Right lobe of liver (tissue), 6 donors: ENCODE measurements at regions not wholly inside any gene's neighbourhood (a gene's known extent, or its start where the extent isn't known, plus 50 kb on each side); places are given as distances from the start of the nearest gene placed in this dataset.

Experiments used
- ATAC-seq, 4 donors: fragments of 200-7000 bp; cut with Tn5 transposase; one replicate each; pipeline ENCODE4 v1.9.1; 2020; ENCODE audit warnings: mild to moderate bottlenecking in 4 of 4, moderate library complexity in 4 of 4
- DNase-seq, 3 donors: peaks; one replicate each; pipeline ENCODE4 v3.0.0-alpha.2; 2020
- H3K27ac ChIP-seq, 3 donors: fragments of 200-600 bp; one replicate each; pipeline ENCODE4 v1.8.0; 2022
- H3K27me3 ChIP-seq, 2 donors: fragments of 200-600 bp; one replicate each; pipeline ENCODE4 v1.8.0; 2022
- H3K36me3 ChIP-seq, 4 donors: fragments of 200-600 bp; sonication (generic) in 1 of 4; one replicate each; pipeline versions ENCODE4 v1.5.1 to v1.8.0; 2017 to 2022; ENCODE audit warnings: control low read depth in 1 of 4
- H3K4me1 ChIP-seq, 4 donors: fragments of 200-600 bp; sonication (generic) in 1 of 4; one replicate each; pipeline versions ENCODE4 v1.5.1 to v1.8.0; 2017 to 2022; ENCODE audit warnings: control low read depth in 1 of 4
- H3K4me3 ChIP-seq, 3 donors: fragments of 200-600 bp; one replicate each; pipeline ENCODE4 v1.8.0; 2022
- H3K9me3 ChIP-seq, 4 donors: fragments of 200-600 bp; sonication (generic) in 1 of 4; one replicate each; pipeline versions ENCODE4 v1.5.1 to v1.8.0; 2017 to 2022; ENCODE audit warnings: control low read depth in 1 of 4
- CTCF ChIP-seq, 4 donors: fragments of 200-600 bp in 3 of 4; fragments of 450-650 bp in 1 of 4; IDR thresholded peaks; one replicate each; pipeline versions ENCODE4 v1.5.1 to v1.8.0; 2016 to 2022; ENCODE audit warnings: antibody characterized with exemption in 4 of 4, mild to moderate bottlenecking in 2 of 4
- POLR2A ChIP-seq: fragments of 450-650 bp; IDR thresholded peaks from one replicate; pipeline ENCODE4 v1.6.1; 2017; ENCODE audit warnings: antibody characterized with exemption, mild to moderate bottlenecking
- WGBS: methylation state at CpG from one replicate; pipeline ENCODE4 v1.1.6; 2018; ENCODE audit warnings: low coverage, low lambda C conversion rate; ENCODE audit not compliant: insufficient coverage; ENCODE audit errors: missing lambda C conversion rate; 5-methylcytosine and 5-hydroxymethylcytosine counted together
- intact Hi-C, 2 donors: fragments of 100-400 bp; cut with DNase I; formaldehyde crosslinking; loops; one replicate each; pipeline versions ENCODE4 v1.11.2 to v1.14.1; 2022
- donor health status: DM: no; HTN: yes; CAD: no.
- donor health status: DM: no; HTN: no; CAD: no.
- donor health status: DM: no; HTN: no; CAD: no.
- donor health status: DM: no; HTN: yes; CAD: no.
- donor health status: DM: no; HTN: yes; CAD: no.

- intact Hi-C loops, result no loop called here
- Histone ChIP-seq H3K27me3 (no peaks in the 10 kb centered on the region), H3K4me3 (no peak overlapping the region), H3K9me3 (no peaks in the 10 kb centered on the region), H3K27ac (no peak overlapping the region), H3K4me1 (no peaks in the 10 kb centered on the region), H3K36me3 (no peaks in the 10 kb centered on the region)
- ATAC-seq (no peak), DNase-seq (no peak)
- TF ChIP-seq CTCF (IDR thresholded peaks at IDR 0.05) (no peak), POLR2A (no peak)
Observed at GRCh38 chr7:112970771-112971170, 115.9 kb downstream of the GPR85 start.

- no peak for ATAC-seq
- Histone ChIP-seq H3K27me3 (no peaks in the 10 kb centered on the region), H3K4me1 (no peaks in the 10 kb centered on the region), H3K27ac (no peak overlapping the region), H3K9me3 (no peaks in the 10 kb centered on the region), H3K36me3 (no peaks in the 10 kb centered on the region), H3K4me3 (no peak overlapping the region)
- intact Hi-C loops, result no loop called here
- DNase-seq, result no peak
- WGBS, result 55% methylated on average over 1 of the region's 1 CpG
- TF ChIP-seq CTCF (IDR thresholded peaks at IDR 0.05) (no peak), POLR2A (no peak)
Observed at GRCh38 chr7:112969946-112970345, 116.7 kb downstream of the GPR85 start.

GRCh38 chr7:112965506-112965905, 121.1 kb downstream of the GPR85 start:
- Histone ChIP-seq H3K27ac (no peak overlapping the region), H3K4me3 (no peak overlapping the region), H3K27me3 (no peaks in the 10 kb centered on the region), H3K4me1 (no peaks in the 10 kb centered on the region), H3K9me3 (no peaks in the 10 kb centered on the region), H3K36me3 (no peaks in the 10 kb centered on the region)
- no peak for ATAC-seq
- no peak for DNase-seq
- TF ChIP-seq POLR2A, result no peak
- TF ChIP-seq CTCF (IDR thresholded peaks at IDR 0.05), result no peak
- WGBS, result 22% methylated on average over 1 of the region's 1 CpG
- intact Hi-C loops, result no loop called here

GRCh38 chr7:112963634-112964033, 123.0 kb downstream of the GPR85 start:
- Histone ChIP-seq H3K4me1 (no peaks in the 10 kb centered on the region), H3K27me3 (peaks cover 0 to 5% of the 10 kb centered on the region in 2 donors), H3K27ac (no peak overlapping the region), H3K9me3 (no peaks in the 10 kb centered on the region), H3K4me3 (no peak overlapping the region), H3K36me3 (no peaks in the 10 kb centered on the region)
- ATAC-seq (no peak), DNase-seq (no peak)
- 53% methylated on average over 1 of the region's 1 CpG for WGBS
- TF ChIP-seq CTCF (IDR thresholded peaks at IDR 0.05) (no peak), POLR2A (no peak)
- intact Hi-C loops, result no loop called here

GRCh38 chr7:112962815-112963214, 123.8 kb downstream of the GPR85 start:
- intact Hi-C loops, result no loop called here

More at GRCh38 chr7:112962815-112963214, 123.8 kb downstream of the GPR85 start:
- no peaks in the 10 kb centered on the region for H3K9me3 ChIP-seq
- TF ChIP-seq CTCF (IDR thresholded peaks at IDR 0.05), result no peak
- TF ChIP-seq POLR2A, result no peak
- no peak for ATAC-seq
- H3K4me1 ChIP-seq, result no peaks in the 10 kb centered on the region
- DNase-seq, result no peak
- 53% methylated on average over 3 of the region's 3 CpGs for WGBS
- no peak overlapping the region for H3K4me3 ChIP-seq
- H3K27ac ChIP-seq, result no peak overlapping the region
- no peaks in the 10 kb centered on the region for H3K36me3 ChIP-seq
- H3K27me3 ChIP-seq, result peaks cover 0 to 5% of the 10 kb centered on the region in 2 donors
